Stimulated activated CD4-positive, alpha-beta T cell treated with anti-CD3 and anti-CD28 coated beads, Interleukin-2, amount 100 ng/mL, for 48 hours (primary cell): ENCODE measurements at regions not wholly inside any gene's neighbourhood (a gene's known extent, or its start where the extent isn't known, plus 50 kb on each side); places are given as distances from the start of the nearest gene placed in this dataset.

Source experiments
- DNase-seq, 2 donors: peaks; one replicate each; pipeline ENCODE4 v3.0.0-alpha.2; 2020

DNA sequence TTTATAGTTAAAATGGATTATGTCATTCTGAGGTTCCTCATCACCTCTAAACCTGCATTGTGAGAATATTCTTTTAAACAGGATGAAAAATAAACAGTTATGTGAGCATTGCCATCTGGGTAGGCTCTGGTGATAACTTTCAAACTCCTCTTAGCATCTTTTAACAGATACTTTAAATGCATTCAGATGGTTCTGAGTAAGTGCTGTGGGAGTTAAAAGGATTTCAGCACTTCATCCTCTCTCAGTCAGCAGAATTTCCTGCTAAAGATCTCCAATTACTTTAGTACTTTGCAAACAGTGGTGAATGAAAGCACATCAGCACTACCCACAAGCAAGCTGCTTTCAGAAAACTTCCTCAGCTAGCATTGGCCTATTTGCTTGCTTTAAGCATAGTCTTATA lies 59.3 kb upstream of the TMTC1 start:
- DNase-seq = no peak

DNA sequence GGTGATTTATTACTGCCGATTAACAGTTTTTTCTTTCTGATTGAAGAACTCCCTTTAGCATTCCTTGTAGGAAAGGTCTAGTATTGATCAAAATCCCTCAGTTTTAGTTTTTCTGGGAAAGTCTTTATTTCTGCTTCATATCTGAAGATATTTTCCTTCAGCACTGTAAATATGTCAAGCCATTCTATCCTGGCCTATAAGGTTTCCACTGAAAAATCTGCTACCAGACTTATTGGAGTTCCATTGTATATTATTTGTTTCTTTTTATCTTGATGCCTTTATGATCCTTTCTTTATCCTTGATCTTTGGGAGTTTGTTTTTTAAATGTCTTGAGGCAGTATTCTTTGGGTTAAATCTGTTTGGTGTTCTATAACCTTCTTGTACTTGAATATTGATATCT lies 55.0 kb upstream of the TMTC1 start:
- DNase-seq = no peak
